H9 (cell line): ENCODE measurements at regions not wholly inside any gene's neighbourhood (a gene's known extent, or its start where the extent isn't known, plus 50 kb on each side); places are given as distances from the start of the nearest gene placed in this dataset.

Experiments
- DNase-seq: peaks from one replicate; pipeline ENCODE4 v3.0.0-alpha.2; 2017
- H2AFZ ChIP-seq: one replicate; pipeline ENCODE4 v1.6.1; 2013; ENCODE audit warnings: mild to moderate bottlenecking, low read length, control low read depth, moderate library complexity
- H2AK5ac ChIP-seq: 2 replicates; pipeline ENCODE4 v1.6.1; 2013; ENCODE audit warnings: low read length, control low read depth, mixed read lengths; ENCODE audit not compliant: insufficient read length
- H2BK120ac ChIP-seq: one replicate; pipeline ENCODE4 v1.6.1; 2013; ENCODE audit warnings: low read depth, mild to moderate bottlenecking, low read length, control low read depth, inconsistent platforms; ENCODE audit not compliant: poor library complexity, severe bottlenecking
- H2BK12ac ChIP-seq: 2 replicates; pipeline ENCODE4 v1.6.1; 2013; ENCODE audit warnings: low read length, control low read depth, mixed read lengths, low read depth; ENCODE audit not compliant: insufficient read length
- H2BK15ac ChIP-seq: 2 replicates; pipeline ENCODE4 v1.6.1; 2013; ENCODE audit warnings: low read depth, low read length, control low read depth
- H2BK20ac ChIP-seq: one replicate; pipeline ENCODE4 v1.6.1; 2013; ENCODE audit warnings: low read depth, mild to moderate bottlenecking, low read length, control low read depth, inconsistent platforms; ENCODE audit not compliant: poor library complexity, severe bottlenecking
- H2BK5ac ChIP-seq: 2 replicates; pipeline ENCODE4 v1.6.1; 2013; ENCODE audit warnings: low read length, control low read depth, mixed read lengths; ENCODE audit not compliant: insufficient read length
- H3K14ac ChIP-seq: 2 replicates; pipeline ENCODE4 v1.6.1; 2013; ENCODE audit warnings: low read length, control low read depth; ENCODE audit not compliant: insufficient read depth
- H3K18ac ChIP-seq: 2 replicates; pipeline ENCODE4 v1.6.1; 2013; ENCODE audit warnings: low read depth, mild to moderate bottlenecking, mixed read lengths, low read length, control low read depth; ENCODE audit not compliant: insufficient read length
- H3K23ac ChIP-seq: 2 replicates; pipeline ENCODE4 v1.6.1; 2013; ENCODE audit warnings: low read length, control low read depth, mixed read lengths, low read depth; ENCODE audit not compliant: insufficient read length
- H3K23me2 ChIP-seq: 2 replicates; pipeline ENCODE4 v1.6.1; 2013; ENCODE audit warnings: low read depth, mild to moderate bottlenecking, mixed read lengths, low read length, control low read depth; ENCODE audit not compliant: insufficient read length, poor library complexity, severe bottlenecking
- H3K27ac ChIP-seq: 2 replicates; pipeline ENCODE4 v1.5.1; 2013; ENCODE audit warnings: low read length, control low read depth, mixed read lengths, low read depth; ENCODE audit not compliant: insufficient read length
- H3K27me3 ChIP-seq: 2 replicates; pipeline ENCODE4 v1.6.1; 2013; ENCODE audit warnings: low read length, control low read depth, inconsistent platforms; ENCODE audit not compliant: insufficient read depth
- H3K4ac ChIP-seq: 2 replicates; pipeline ENCODE4 v1.6.1; 2013; ENCODE audit warnings: low read depth, mild to moderate bottlenecking, control low read depth, inconsistent platforms, low read length, moderate library complexity
- H3K4me1 ChIP-seq: 2 replicates; pipeline ENCODE4 v1.6.1; 2013; ENCODE audit warnings: low read length, control low read depth, inconsistent platforms; ENCODE audit not compliant: insufficient read depth
- H3K4me2 ChIP-seq: 2 replicates; pipeline ENCODE4 v1.6.1; 2013; ENCODE audit warnings: low read length, control low read depth, mixed read lengths; ENCODE audit not compliant: insufficient read length, insufficient read depth
- H3K56ac ChIP-seq: 2 replicates; pipeline ENCODE4 v1.6.1; 2013; ENCODE audit warnings: low read depth, mild to moderate bottlenecking, mixed read lengths, low read length, control low read depth; ENCODE audit not compliant: insufficient read length
- H3K79me1 ChIP-seq: 2 replicates; pipeline ENCODE4 v1.6.1; 2013; ENCODE audit warnings: low read depth, mild to moderate bottlenecking, moderate library complexity, low read length, control low read depth, inconsistent platforms; ENCODE audit not compliant: insufficient read depth, poor library complexity, severe bottlenecking
- H3K79me2 ChIP-seq: 2 replicates; pipeline ENCODE4 v1.6.1; 2013; ENCODE audit warnings: low read length, control low read depth, inconsistent platforms; ENCODE audit not compliant: insufficient read depth
- H3K9ac ChIP-seq: 2 replicates; pipeline ENCODE4 v1.6.1; 2013; ENCODE audit warnings: low read length, control low read depth, mixed read lengths; ENCODE audit not compliant: insufficient read length; ENCODE audit errors: extremely low read depth
- H3K9me3 ChIP-seq: one replicate; pipeline ENCODE4 v1.6.1; 2013; ENCODE audit warnings: low read depth, low read length, inconsistent platforms; ENCODE audit not compliant: control insufficient read depth
- H3T11ph ChIP-seq: one replicate; pipeline ENCODE4 v1.6.1; 2013; ENCODE audit warnings: mild to moderate bottlenecking, low read length, control low read depth, inconsistent platforms
- H4K20me1 ChIP-seq: one replicate; pipeline ENCODE4 v1.6.1; 2013; ENCODE audit not compliant: control insufficient read depth, insufficient read length, insufficient read depth
- H4K5ac ChIP-seq: 2 replicates; pipeline ENCODE4 v1.6.1; 2013; ENCODE audit warnings: low read depth, mild to moderate bottlenecking, mixed read lengths, low read length, control low read depth; ENCODE audit not compliant: insufficient read length
- H4K8ac ChIP-seq: replicated peaks from 2 replicates; pipeline ENCODE4 v1.6.1; 2013; ENCODE audit warnings: low read length, control low read depth, mixed read lengths, low read depth; ENCODE audit not compliant: insufficient read length
- H4K91ac ChIP-seq: 2 replicates; pipeline ENCODE4 v1.6.1; 2013; ENCODE audit warnings: low read depth, mild to moderate bottlenecking, moderate library complexity, mixed read lengths, low read length, control low read depth; ENCODE audit not compliant: insufficient read length
- H3K27ac Mint-ChIP-seq, 3 experiments: 2 replicates in 2 of 3; 3 replicates in 1 of 3; pipeline ENCODE4 v1.8.0; 2020 to 2021; ENCODE audit warnings: mixed read lengths in 3 of 3, mild to moderate bottlenecking in 1 of 3, moderate library complexity in 1 of 3
- H3K27me3 Mint-ChIP-seq: 2 replicates; pipeline ENCODE4 v1.8.0; 2021; ENCODE audit warnings: low read depth, mild to moderate bottlenecking, moderate library complexity, mixed read lengths
- H3K36me3 Mint-ChIP-seq, 3 experiments: 2 replicates in 2 of 3; 3 replicates in 1 of 3; pipeline ENCODE4 v1.8.0; 2020 to 2021; ENCODE audit warnings: low read depth in 3 of 3, mixed read lengths in 3 of 3; ENCODE audit not compliant: insufficient read depth in 1 of 3
- H3K4me1 Mint-ChIP-seq, 2 experiments: 2 replicates each; pipeline ENCODE4 v1.8.0; 2020; ENCODE audit warnings: mixed read lengths in 2 of 2
- H3K4me3 Mint-ChIP-seq, 2 experiments: 2 replicates in 1 of 2; 3 replicates in 1 of 2; pipeline ENCODE4 v1.8.0; 2020 to 2021; ENCODE audit warnings: mild to moderate bottlenecking in 2 of 2, mixed read lengths in 2 of 2, moderate library complexity in 1 of 2
- H3K9me3 Mint-ChIP-seq, 2 experiments: 2 replicates in 1 of 2; 3 replicates in 1 of 2; pipeline ENCODE4 v1.8.0; 2020; ENCODE audit warnings: mild to moderate bottlenecking in 2 of 2, mixed read lengths in 2 of 2, moderate library complexity in 1 of 2
- CTCF ChIP-seq: fragments of 200-600 bp; sonication (generic); conservative IDR thresholded peaks from 3 replicates; pipeline ENCODE4 v1.8.0; 2021; ENCODE audit warnings: antibody characterized with exemption, mild to moderate bottlenecking
- WGBS: extraction: QIAGEN DNeasy Blood & Tissue Kit; methylation state at CpG from one replicate; pipeline ENCODE4 v1.1.7; 2013; ENCODE audit warnings: missing lambda C conversion rate, low lambda C conversion rate, mixed read lengths; ENCODE audit not compliant: insufficient read length; ENCODE audit errors: extremely low coverage; 5-methylcytosine and 5-hydroxymethylcytosine counted together

- H3K27ac Mint-ChIP-seq = no peak overlapping the region
- H3K23ac ChIP-seq = no peak overlapping the region
- DNase-seq = no peak
- no peak overlapping the region for H3T11ph ChIP-seq
- no CpG with 5 or more reads among the region's 4 CpGs for WGBS
- no peak for TF ChIP-seq CTCF
- no peaks in the 10 kb centered on the region for H3K79me2 ChIP-seq
- H3K79me1 ChIP-seq = no peaks in the 10 kb centered on the region
- H3K18ac ChIP-seq = no peak overlapping the region
- no peak overlapping the region for H2BK15ac ChIP-seq
- no peak overlapping the region for H3K4me2 ChIP-seq
- no peak overlapping the region for H4K91ac ChIP-seq
- no peak overlapping the region for H3K56ac ChIP-seq
- no peaks in the 10 kb centered on the region for H3K23me2 ChIP-seq
- H2AK5ac ChIP-seq = no peak overlapping the region
- 0 out of 7 replicates have a peak, but pooled peaks cover 0 to 2% (median 0%) of the 10 kb centered on the region in 3 experiments for H3K36me3 Mint-ChIP-seq
- no peak overlapping the region for H3K4ac ChIP-seq
- H3K4me3 Mint-ChIP-seq = no peak overlapping the region
- no peak overlapping the region for H2BK120ac ChIP-seq
- H2BK12ac ChIP-seq = no peak overlapping the region
- no peaks in the 10 kb centered on the region for H3K9me3 ChIP-seq
- H3K4me1 ChIP-seq = no peaks in the 10 kb centered on the region
- peaks cover 0 to 3% of the 10 kb centered on the region in 2 experiments; a peak in 2 of 5 replicates for H3K9me3 Mint-ChIP-seq
- no peak overlapping the region for H3K9ac ChIP-seq
- no peak overlapping the region for H2BK20ac ChIP-seq
- H3K14ac ChIP-seq = no peak overlapping the region
- no peak overlapping the region for H4K8ac ChIP-seq
- H3K27me3 Mint-ChIP-seq = peaks cover 14% of the 10 kb centered on the region
- no peaks in the 10 kb centered on the region for H4K20me1 ChIP-seq
- H4K5ac ChIP-seq = no peak overlapping the region
- H2BK5ac ChIP-seq = no peak overlapping the region
- H3K27me3 ChIP-seq = no peaks in the 10 kb centered on the region
- no peak overlapping the region for H3K27ac ChIP-seq
- no peak overlapping the region for H2AFZ ChIP-seq
- H3K4me1 Mint-ChIP-seq = peaks cover 5 to 8% of the 10 kb centered on the region in 2 experiments
Measured at GRCh38 chr16:51050377-51050706, 100.7 kb downstream of the SALL1 start.
